A549 (cell line): ENCODE measurements at regions not wholly inside any gene's neighbourhood (a gene's known extent, or its start where the extent isn't known, plus 50 kb on each side); places are given as distances from the start of the nearest gene placed in this dataset.

Experiments
- CHD2 ChIP-seq: fragments of 150-350 bp; IDR thresholded peaks from 2 replicates; pipeline ENCODE4 v1.6.1; 2014; ENCODE audit warnings: low read length; ENCODE audit not compliant: partially characterized antibody
- CTCF ChIP-seq: fragments of >200 bp; sonication (Bioruptor Twin); formaldehyde crosslinking; IDR thresholded peaks from 3 replicates; pipeline ENCODE4 v1.5.1; 2016
- EHMT2 ChIP-seq: fragments of 200-600 bp; sonication (generic); IDR thresholded peaks from 2 replicates; pipeline ENCODE4 v1.6.1; 2016; ENCODE audit warnings: antibody characterized with exemption, low read depth, mild to moderate bottlenecking, moderate library complexity
- ESRRA ChIP-seq: fragments of 150-350 bp; IDR thresholded peaks from 2 replicates; pipeline ENCODE4 v1.6.1; 2014; ENCODE audit warnings: mild to moderate bottlenecking, low read length, borderline replicate concordance
- FOSB ChIP-seq: fragments of 250-450 bp; sonication (Bioruptor Pico); IDR thresholded peaks from 2 replicates; pipeline ENCODE4 v1.5.0; 2020; ENCODE audit warnings: mild to moderate bottlenecking, moderate library complexity
- GATA3 ChIP-seq: IDR thresholded peaks from 2 replicates; pipeline ENCODE4 v1.6.1; 2012; ENCODE audit warnings: borderline replicate concordance
- JUNB ChIP-seq: fragments of >200 bp; sonication (Bioruptor Twin); formaldehyde crosslinking; IDR thresholded peaks from 2 replicates; pipeline ENCODE4 v1.6.1; 2016
- KDM5A ChIP-seq: fragments of 200-600 bp; sonication (generic); IDR thresholded peaks from 2 replicates; pipeline ENCODE4 v1.6.1; 2016; ENCODE audit warnings: antibody characterized with exemption, mild to moderate bottlenecking
- MAX ChIP-seq: IDR thresholded peaks from 2 replicates; pipeline ENCODE4 v1.6.1; 2012
- POLR2A ChIP-seq: IDR thresholded peaks from 2 replicates; pipeline ENCODE4 v1.6.1; 2012; ENCODE audit warnings: mild to moderate bottlenecking, low read length
- RCOR1 ChIP-seq: fragments of 150-350 bp; IDR thresholded peaks from 2 replicates; pipeline ENCODE4 v1.6.1; 2014; ENCODE audit warnings: antibody characterized with exemption, low read length, low read depth
- REST ChIP-seq: fragments of 200-600 bp; sonication (generic); IDR thresholded peaks from 2 replicates; pipeline ENCODE4 v1.6.1; 2016; ENCODE audit warnings: antibody characterized with exemption, mild to moderate bottlenecking, moderate library complexity
- RNF2 ChIP-seq: fragments of 200-600 bp; sonication (generic); IDR thresholded peaks from 2 replicates; pipeline ENCODE4 v1.6.1; 2016; ENCODE audit warnings: low read depth, mild to moderate bottlenecking, antibody characterized with exemption, moderate library complexity, borderline replicate concordance

DNA sequence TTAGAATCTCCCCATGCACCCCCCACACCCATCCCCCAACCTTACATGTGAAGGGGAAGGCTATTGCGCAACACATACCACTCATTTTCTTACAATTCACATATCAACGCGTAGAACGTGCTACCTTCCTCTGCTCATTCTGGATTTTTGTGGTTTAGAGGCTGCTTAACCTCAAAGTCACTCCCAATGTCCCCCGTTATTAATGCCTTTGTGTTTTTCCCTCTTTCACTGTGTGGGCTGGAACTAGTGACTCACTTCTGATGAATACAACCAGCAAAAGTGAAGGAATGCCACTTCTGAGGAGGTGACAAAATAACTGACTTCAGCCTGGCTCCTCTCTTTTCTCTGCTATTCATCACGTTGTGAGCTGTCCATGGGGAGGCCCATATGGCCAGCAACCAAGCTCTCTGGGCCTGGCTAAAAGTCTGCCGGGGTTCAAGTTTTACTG is 342.5 kb upstream of the NXPH2 start:
- no peak for TF ChIP-seq EHMT2
- TF ChIP-seq RCOR1 = no peak
- TF ChIP-seq GATA3 = no peak
- TF ChIP-seq RNF2 = no peak
- TF ChIP-seq KDM5A = no peak
- no peak for TF ChIP-seq ESRRA
- TF ChIP-seq CTCF = no peak
- TF ChIP-seq POLR2A = no peak
- TF ChIP-seq CHD2 = no peak
- no peak for TF ChIP-seq REST
- no peak for TF ChIP-seq MAX
- TF ChIP-seq FOSB = no peak
- TF ChIP-seq JUNB = no peak
